Mucosa of rectum (tissue), 2 donors: ENCODE measurements at regions not wholly inside any gene's neighbourhood (a gene's known extent, or its start where the extent isn't known, plus 50 kb on each side); places are given as distances from the start of the nearest gene placed in this dataset.

Experiments
- H3K27ac ChIP-seq, 2 donors: one replicate each; pipeline ENCODE4 v1.7.0; 2013; ENCODE audit warnings: inconsistent platforms in 2 of 2, low read depth in 2 of 2, low read length in 2 of 2
- H3K27me3 ChIP-seq, 2 donors: one replicate each; pipeline ENCODE4 v1.7.0; 2013; ENCODE audit warnings: low read length in 2 of 2; ENCODE audit not compliant: control insufficient read depth in 2 of 2, insufficient read depth in 2 of 2
- H3K36me3 ChIP-seq, 2 donors: one replicate each; pipeline ENCODE4 v1.7.0; 2013; ENCODE audit warnings: low read length in 2 of 2; ENCODE audit not compliant: control insufficient read depth in 2 of 2, insufficient read depth in 2 of 2
- H3K4me1 ChIP-seq, 2 donors: one replicate each; pipeline ENCODE4 v1.7.0; 2013; ENCODE audit warnings: low read length in 2 of 2, mild to moderate bottlenecking in 1 of 2; ENCODE audit not compliant: control insufficient read depth in 2 of 2, insufficient read depth in 2 of 2
- H3K4me3 ChIP-seq, 2 donors: one replicate each; pipeline ENCODE4 v1.7.0; 2013; ENCODE audit warnings: low read length in 2 of 2
- H3K9ac ChIP-seq, 2 donors: one replicate each; pipeline ENCODE4 v1.7.0; 2013; ENCODE audit warnings: low read length in 2 of 2, low read depth in 1 of 2, mild to moderate bottlenecking in 1 of 2
- H3K9me3 ChIP-seq, 2 donors: one replicate each; pipeline ENCODE4 v1.7.0; 2013; ENCODE audit warnings: low read length in 2 of 2; ENCODE audit not compliant: control insufficient read depth in 2 of 2
- donor health status: healthy.
- donor health status: Normal muscosa, but diverticular disease.

DNA sequence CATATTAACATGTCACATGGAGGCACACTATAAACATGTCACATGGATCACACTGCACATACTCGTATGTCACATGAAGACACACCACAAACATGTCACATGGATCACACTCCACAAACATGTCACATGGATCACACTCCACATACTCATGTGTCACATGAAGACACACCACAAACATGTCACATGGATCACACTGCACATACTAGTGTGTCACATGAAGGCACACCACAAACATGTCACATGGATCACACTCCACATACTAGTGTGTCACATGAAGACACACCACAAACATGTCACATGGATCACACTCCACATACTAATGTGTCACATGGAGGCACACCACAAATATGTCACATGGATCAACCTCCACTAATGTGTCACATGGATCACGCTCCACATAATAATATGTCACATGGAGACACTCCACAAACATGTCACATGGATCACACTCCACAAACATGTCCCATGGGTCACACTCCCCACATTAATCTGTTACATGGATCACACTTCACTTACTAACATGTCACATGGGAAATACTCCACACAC, 195.6 kb upstream of the PFKP start:
- H3K4me3 ChIP-seq, result no peak overlapping the region
- H3K9ac ChIP-seq, result no peak overlapping the region
- no peaks in the 10 kb centered on the region for H3K4me1 ChIP-seq
- no peaks in the 10 kb centered on the region for H3K27me3 ChIP-seq
- H3K36me3 ChIP-seq, result no peaks in the 10 kb centered on the region
- no peaks in the 10 kb centered on the region for H3K9me3 ChIP-seq
- H3K27ac ChIP-seq, result no peak overlapping the region

DNA sequence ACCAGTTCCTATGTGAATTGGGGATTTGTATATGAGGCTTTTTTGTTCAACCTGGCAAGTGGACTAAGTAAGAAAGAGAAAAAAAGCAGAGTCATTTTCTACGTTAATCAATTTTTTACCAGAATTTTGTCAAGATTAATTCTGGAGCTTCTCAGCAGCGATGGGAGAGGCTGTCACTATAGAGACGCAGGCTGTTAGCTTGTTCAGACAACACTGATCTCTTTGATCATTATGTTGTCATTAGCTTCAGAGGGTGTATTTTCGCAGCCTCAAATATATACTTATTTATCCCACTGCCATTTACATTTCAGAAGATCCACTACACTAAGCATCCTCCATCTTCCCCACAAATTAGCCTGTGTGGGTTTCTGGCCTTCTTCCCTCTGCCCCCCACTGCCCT, 196.7 kb upstream of the PFKP start:
- no peaks in the 10 kb centered on the region for H3K36me3 ChIP-seq
- no peaks in the 10 kb centered on the region for H3K4me1 ChIP-seq
- H3K27ac ChIP-seq, result no peak overlapping the region
- no peak overlapping the region for H3K9ac ChIP-seq
- no peaks in the 10 kb centered on the region for H3K27me3 ChIP-seq
- H3K4me3 ChIP-seq, result no peak overlapping the region
- no peaks in the 10 kb centered on the region for H3K9me3 ChIP-seq

DNA sequence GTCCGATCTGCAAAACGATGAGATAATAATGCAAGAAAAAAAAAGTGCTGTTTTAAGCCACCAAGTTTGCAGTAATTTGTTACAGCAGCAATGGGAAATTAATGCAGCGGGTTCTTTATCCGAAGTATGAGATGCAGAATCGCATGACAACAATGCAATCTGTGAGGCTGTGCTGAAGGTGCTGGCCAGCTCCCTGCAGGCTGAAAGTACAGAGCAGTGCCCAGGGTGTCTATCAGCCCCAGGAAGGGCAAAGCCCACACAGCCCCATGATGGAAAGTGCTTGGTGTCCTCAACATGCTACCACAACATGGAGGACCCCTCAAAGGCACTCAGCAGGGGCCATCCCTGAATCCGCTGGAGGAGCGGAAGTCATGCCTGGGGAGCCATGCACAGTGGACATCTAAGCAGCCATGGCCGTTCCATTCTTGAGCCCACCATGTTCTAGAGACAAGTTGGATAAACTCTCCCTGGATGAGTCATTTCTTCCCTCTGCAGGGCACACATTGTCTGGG, 199.5 kb upstream of the PFKP start:
- no peaks in the 10 kb centered on the region for H3K4me1 ChIP-seq
- no peak overlapping the region for H3K27ac ChIP-seq
- H3K27me3 ChIP-seq, result no peaks in the 10 kb centered on the region
- H3K9ac ChIP-seq, result no peak overlapping the region
- H3K9me3 ChIP-seq, result no peaks in the 10 kb centered on the region
- no peak overlapping the region for H3K4me3 ChIP-seq
- no peaks in the 10 kb centered on the region for H3K36me3 ChIP-seq

DNA sequence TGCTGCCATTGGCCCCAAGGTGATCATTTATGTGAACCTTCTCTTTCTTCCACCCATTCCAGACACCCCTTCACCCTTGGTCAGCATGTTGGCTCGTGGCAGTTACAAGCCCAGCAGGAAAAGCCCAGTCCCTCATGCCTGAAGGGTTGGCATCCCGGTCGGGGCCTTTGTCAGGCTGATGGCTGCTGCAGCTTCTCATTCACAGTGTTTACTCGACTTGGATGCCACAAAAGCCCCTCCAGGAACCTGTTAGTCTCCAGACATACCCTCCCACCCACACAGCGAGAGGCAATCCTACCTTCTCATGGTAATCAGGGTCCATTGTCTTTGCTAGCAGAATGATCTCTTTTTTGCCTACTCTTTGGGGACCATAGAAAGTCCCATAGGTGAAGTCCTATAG, 200.8 kb upstream of the PFKP start:
- Histone ChIP-seq H3K9me3 (no peaks in the 10 kb centered on the region), H3K27ac (no peak overlapping the region), H3K4me3 (no peak overlapping the region)

DNA sequence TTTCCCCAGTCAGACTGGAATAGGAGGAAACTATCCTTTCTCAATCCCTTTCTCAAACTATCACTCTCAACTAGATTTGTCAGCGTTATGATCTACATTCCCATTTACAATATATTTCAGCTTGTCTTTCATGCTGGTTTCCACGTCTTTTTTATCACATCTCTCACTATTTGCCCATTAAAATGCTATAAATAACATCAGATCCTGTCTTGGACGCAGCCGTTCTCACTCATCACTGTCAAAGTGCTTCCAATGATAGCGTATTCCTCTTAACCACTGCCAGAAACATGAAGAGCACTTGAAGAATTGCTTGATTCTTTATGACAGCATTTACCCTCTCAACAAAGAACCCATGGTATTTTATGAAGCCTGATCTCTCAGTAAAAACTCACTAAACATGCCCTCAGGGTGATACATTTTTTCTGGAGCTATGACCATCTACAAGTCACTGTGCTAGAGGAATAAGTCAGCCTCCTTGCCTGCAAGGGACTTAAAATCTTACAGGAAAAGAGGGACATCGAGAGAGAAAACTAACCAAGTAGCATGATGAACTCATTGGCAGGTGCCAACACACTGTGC, 205.6 kb upstream of the PFKP start:
- H3K27me3 ChIP-seq, result no peaks in the 10 kb centered on the region
- no peaks in the 10 kb centered on the region for H3K36me3 ChIP-seq
- H3K9ac ChIP-seq, result no peak overlapping the region

More for the DNA sequence above, 200.8 kb upstream of the PFKP start:
- Histone ChIP-seq H3K27me3 (no peaks in the 10 kb centered on the region), H3K4me1 (no peaks in the 10 kb centered on the region), H3K9ac (no peak overlapping the region), H3K36me3 (no peaks in the 10 kb centered on the region)

DNA sequence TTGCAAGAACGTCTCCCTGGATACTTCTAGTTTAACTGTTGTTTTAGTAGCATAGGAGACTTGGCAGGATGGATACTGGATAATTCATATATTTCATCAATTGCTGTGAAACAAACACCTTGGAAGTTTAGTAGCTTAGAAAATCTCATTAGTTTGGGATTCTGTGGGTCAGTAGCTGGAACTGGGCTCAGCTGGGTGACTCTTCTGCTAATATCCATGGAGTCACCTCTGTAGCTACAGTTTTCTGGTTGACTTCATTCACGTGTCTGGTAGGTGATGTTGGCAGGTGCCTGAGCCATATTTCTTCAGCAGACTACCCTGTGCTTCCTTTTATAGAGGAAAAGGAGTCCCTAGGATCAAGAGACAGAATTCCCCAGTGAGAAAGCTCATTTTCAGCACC, 208.9 kb upstream of the PFKP start:
- Histone ChIP-seq H3K4me1 (no peaks in the 10 kb centered on the region), H3K9ac (no peak overlapping the region), H3K4me3 (no peak overlapping the region), H3K9me3 (no peaks in the 10 kb centered on the region), H3K27ac (no peak overlapping the region), H3K27me3 (peaks cover 0 to 2% of the 10 kb centered on the region in 2 donors), H3K36me3 (no peaks in the 10 kb centered on the region)

More for the DNA sequence above, 205.6 kb upstream of the PFKP start:
- Histone ChIP-seq H3K4me1 (no peaks in the 10 kb centered on the region), H3K9me3 (no peaks in the 10 kb centered on the region), H3K4me3 (no peak overlapping the region), H3K27ac (no peak overlapping the region)

DNA sequence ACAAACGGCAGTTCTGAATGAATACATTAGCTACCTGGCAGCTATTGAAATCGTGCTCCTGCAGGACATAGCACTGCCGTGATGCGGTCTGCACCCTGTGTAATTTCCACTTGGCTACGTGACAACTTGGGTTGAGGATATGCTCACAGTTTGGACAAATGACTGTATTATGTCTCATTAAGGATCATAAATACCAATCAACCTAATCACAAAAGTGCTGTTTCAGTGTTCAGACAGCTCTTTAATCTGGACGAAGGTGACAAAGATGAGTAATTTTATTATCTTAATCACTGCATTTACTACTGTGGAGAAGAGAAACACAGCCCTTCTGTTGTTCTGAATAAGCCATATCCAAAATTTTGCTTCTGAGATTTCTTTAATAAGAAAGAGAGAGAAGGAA, 210.8 kb upstream of the PFKP start:
- no peak overlapping the region for H3K4me3 ChIP-seq
- H3K36me3 ChIP-seq, result no peaks in the 10 kb centered on the region
- H3K9ac ChIP-seq, result no peak overlapping the region
- H3K4me1 ChIP-seq, result no peaks in the 10 kb centered on the region
- H3K27ac ChIP-seq, result no peak overlapping the region
- H3K27me3 ChIP-seq, result peaks cover 0 to 2% of the 10 kb centered on the region in 2 donors
- H3K9me3 ChIP-seq, result no peaks in the 10 kb centered on the region

DNA sequence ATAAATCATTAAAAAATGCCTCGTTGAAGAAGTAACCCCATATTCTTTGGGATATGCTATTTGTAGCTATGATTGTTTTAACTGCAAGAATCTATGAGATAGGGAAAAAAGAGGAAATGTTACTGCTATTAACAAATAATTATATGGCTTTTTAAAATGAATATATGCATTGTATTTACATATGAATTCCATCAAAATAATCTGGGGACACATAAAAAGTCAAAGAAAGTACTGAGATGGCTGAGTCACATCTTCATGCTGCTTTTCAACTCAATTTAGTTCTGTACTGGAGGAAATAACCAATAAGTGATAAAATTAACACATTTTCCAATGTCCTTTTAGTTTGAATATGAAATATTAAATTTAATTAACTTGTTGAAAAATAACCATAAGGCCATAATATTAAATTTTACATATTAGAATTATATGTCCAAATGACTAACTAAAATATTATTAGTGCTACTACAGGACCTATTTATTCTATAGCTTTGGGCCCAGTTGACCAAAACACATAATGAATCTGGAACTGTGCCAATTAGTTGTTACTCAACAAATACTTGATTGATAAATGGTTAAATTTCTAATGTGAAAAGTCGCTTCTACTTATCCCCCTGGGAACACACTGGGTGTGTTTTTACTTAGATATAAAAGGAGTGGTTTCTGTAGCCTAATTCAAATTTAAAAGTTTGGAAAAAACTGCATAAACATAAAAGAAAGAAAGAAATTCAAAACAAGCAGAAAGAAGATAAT, 214.6 kb upstream of the PFKP start:
- no peaks in the 10 kb centered on the region for H3K4me1 ChIP-seq
- no peak overlapping the region for H3K4me3 ChIP-seq
- no peak overlapping the region for H3K27ac ChIP-seq
- H3K9me3 ChIP-seq, result no peaks in the 10 kb centered on the region
- no peak overlapping the region for H3K9ac ChIP-seq
- H3K27me3 ChIP-seq, result peaks cover 0 to 2% of the 10 kb centered on the region in 2 donors
- no peaks in the 10 kb centered on the region for H3K36me3 ChIP-seq

DNA sequence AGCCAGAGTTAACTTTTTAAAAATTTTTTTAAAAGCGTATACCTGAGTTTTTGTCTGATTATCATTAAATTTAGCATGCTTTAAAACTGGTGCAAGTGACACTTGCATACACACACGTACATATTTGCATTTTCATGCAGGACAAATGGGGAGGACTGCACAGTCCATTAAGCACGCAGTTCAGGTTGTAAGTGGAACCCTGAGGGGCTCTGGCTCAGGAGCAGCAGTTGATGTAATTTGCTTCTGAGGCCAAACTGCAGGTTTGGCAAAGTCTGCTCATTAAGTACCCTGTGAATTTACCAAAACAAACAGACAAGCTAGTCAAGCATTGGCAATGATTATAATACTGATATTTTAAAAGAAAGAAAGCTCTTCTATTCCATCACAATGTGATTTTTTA, 215.8 kb upstream of the PFKP start:
- H3K36me3 ChIP-seq, result no peaks in the 10 kb centered on the region
- H3K27ac ChIP-seq, result no peak overlapping the region
- H3K27me3 ChIP-seq, result peaks cover 0 to 2% of the 10 kb centered on the region in 2 donors
- no peak overlapping the region for H3K9ac ChIP-seq
- no peaks in the 10 kb centered on the region for H3K4me1 ChIP-seq
- H3K9me3 ChIP-seq, result no peaks in the 10 kb centered on the region
- no peak overlapping the region for H3K4me3 ChIP-seq

DNA sequence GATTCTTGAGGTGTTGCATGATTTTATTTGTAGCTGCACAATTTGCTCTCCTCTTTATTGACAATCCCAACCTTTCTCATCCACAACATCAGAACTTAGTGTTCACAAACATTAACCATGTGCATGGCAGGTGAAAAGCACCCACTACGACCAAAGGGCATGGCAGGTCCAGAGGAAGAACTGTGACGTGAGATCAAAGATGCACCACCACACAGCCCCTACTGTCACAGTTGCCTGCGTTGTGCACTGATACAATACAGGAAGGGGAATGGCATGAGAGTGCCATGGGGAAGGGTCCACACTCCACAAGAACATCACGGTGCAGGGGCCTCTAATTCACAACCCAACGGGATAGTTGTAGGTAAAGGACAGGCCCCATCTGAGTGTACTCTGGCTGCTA, 217.1 kb upstream of the PFKP start:
- H3K36me3 ChIP-seq, result no peaks in the 10 kb centered on the region
- no peaks in the 10 kb centered on the region for H3K9me3 ChIP-seq
- no peak overlapping the region for H3K9ac ChIP-seq
- peaks cover 0 to 2% of the 10 kb centered on the region in 2 donors for H3K27me3 ChIP-seq
- no peak overlapping the region for H3K4me3 ChIP-seq
- H3K4me1 ChIP-seq, result no peaks in the 10 kb centered on the region
- no peak overlapping the region for H3K27ac ChIP-seq
